Nucleus accumbens (tissue), 56 donors: ENCODE measurements at regions not wholly inside any gene's neighbourhood (a gene's known extent, or its start where the extent isn't known, plus 50 kb on each side); places are given as distances from the start of the nearest gene placed in this dataset.
"Not testable (repeated sequence)": the region's sequence is repeated elsewhere in the genome, so short reads cannot be mapped to it uniquely, and the experiment has no call there.

Source experiments
- DNase-seq, 56 donors: peaks; one replicate each; lab custom pipeline; 2025; lab: John Stamatoyannopoulos, UW

- DNase-seq: no peak
Measured at GRCh38 chr20:54323227-54323734, 115.4 kb downstream of the PFDN4 start.

GRCh38 chr20:54324041-54324440 is 116.2 kb downstream of the PFDN4 start:
- no peak for DNase-seq

GRCh38 chr20:54324652-54325285 is 116.9 kb downstream of the PFDN4 start:
- DNase-seq: no peak

GRCh38 chr20:54335299-54335698 is 127.4 kb downstream of the PFDN4 start:
- no peak for DNase-seq

GRCh38 chr20:54337144-54337543 is 129.3 kb downstream of the PFDN4 start:
- DNase-seq: no peak

GRCh38 chr20:54339093-54339492 is 131.2 kb downstream of the PFDN4 start:
- no peak for DNase-seq

GRCh38 chr20:54340206-54340605 is 132.3 kb downstream of the PFDN4 start:
- DNase-seq: no peak

- DNase-seq: no peak
Measured at GRCh38 chr20:54340667-54341081, 132.8 kb downstream of the PFDN4 start.

GRCh38 chr20:54342258-54342920 is 133.0 kb upstream of the DOK5 start:
- no peak for DNase-seq

- DNase-seq: no peak
Measured at GRCh38 chr20:54343099-54343498, 132.3 kb upstream of the DOK5 start.

- no peak for DNase-seq
Measured at GRCh38 chr20:54343634-54344033, 131.8 kb upstream of the DOK5 start.

GRCh38 chr20:54344832-54345231 is 130.6 kb upstream of the DOK5 start:
- no peak for DNase-seq

GRCh38 chr20:54345301-54345724 is 130.1 kb upstream of the DOK5 start:
- no peak for DNase-seq

GRCh38 chr20:54345821-54346220 is 129.6 kb upstream of the DOK5 start:
- no peak for DNase-seq

GRCh38 chr20:54346276-54346675 is 129.1 kb upstream of the DOK5 start:
- no peak for DNase-seq

- DNase-seq: no peak
Measured at GRCh38 chr20:54347166-54347833, 128.1 kb upstream of the DOK5 start.

- DNase-seq: no peak
Measured at GRCh38 chr20:54350415-54350814, 125.0 kb upstream of the DOK5 start.

- no peak for DNase-seq
Measured at GRCh38 chr20:54351371-54352136, 123.8 kb upstream of the DOK5 start.

GRCh38 chr20:54352541-54352940 is 122.9 kb upstream of the DOK5 start:
- DNase-seq: not testable (repeated sequence)

- DNase-seq: no peak
Measured at GRCh38 chr20:54353292-54353691, 122.1 kb upstream of the DOK5 start.
